Fibroblast of skin of left quadriceps (primary cell): ENCODE measurements at regions not wholly inside any gene's neighbourhood (a gene's known extent, or its start where the extent isn't known, plus 50 kb on each side); places are given as distances from the start of the nearest gene placed in this dataset.

Source experiments
- DNase-seq, 2 experiments: peaks; one replicate each; pipeline ENCODE4 v3.0.0-alpha.2; 2013; ENCODE audit warnings: low read depth in 2 of 2

GRCh38 chr4:24112466-24112865 lies 222.6 kb upstream of the PPARGC1A start:
- no peak for DNase-seq

- DNase-seq = no peak
Observed at GRCh38 chr4:24108567-24108966, 218.7 kb upstream of the PPARGC1A start.

GRCh38 chr4:24105327-24106038 lies 215.6 kb upstream of the PPARGC1A start:
- DNase-seq = peak; percentile 95 to 96

- DNase-seq = no peak
Observed at GRCh38 chr4:24104158-24104565, 214.3 kb upstream of the PPARGC1A start.

- DNase-seq = no peak
Observed at GRCh38 chr4:24103434-24104157, 213.7 kb upstream of the PPARGC1A start.

DNA sequence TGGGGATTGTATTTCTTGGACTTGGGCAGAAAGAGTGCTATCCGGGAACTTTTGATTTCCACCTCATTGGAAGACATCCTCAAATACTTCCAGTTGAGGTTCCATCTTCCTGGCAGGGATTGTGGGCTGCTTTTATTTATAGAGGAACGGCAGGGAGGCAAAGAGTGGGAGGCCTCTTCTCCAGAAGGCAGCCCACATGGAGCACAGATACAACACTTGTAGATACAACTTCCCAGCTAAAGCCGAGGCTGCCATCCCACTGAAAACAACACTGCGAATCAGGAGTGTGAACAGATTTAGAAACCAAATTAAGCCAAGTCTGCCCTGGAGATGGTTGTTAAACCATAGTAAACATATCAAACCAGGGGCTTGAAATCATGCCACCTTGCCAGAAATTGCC lies 212.8 kb upstream of the PPARGC1A start:
- DNase-seq = no peak

DNA sequence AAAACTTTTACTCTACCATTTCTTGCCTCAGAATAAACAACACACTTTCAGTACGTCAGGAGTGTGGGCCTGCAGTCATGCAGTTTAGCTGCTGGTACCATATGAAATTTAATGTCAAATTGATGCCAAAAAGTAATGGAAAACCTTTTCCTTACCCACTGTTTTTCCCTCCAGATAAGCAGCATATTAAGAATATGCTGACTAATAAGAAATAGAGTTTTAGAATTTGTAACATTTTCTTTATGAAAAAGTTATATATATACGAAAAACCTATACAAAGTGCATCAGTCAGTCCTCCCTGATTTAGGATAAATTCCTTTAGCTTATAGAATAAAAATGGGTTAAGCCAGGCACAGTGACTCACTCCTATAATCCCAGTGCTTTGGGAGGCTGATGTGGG lies 206.8 kb upstream of the PPARGC1A start:
- DNase-seq = no peak

GRCh38 chr4:24094726-24095125 lies 204.9 kb upstream of the PPARGC1A start:
- DNase-seq = no peak

DNA sequence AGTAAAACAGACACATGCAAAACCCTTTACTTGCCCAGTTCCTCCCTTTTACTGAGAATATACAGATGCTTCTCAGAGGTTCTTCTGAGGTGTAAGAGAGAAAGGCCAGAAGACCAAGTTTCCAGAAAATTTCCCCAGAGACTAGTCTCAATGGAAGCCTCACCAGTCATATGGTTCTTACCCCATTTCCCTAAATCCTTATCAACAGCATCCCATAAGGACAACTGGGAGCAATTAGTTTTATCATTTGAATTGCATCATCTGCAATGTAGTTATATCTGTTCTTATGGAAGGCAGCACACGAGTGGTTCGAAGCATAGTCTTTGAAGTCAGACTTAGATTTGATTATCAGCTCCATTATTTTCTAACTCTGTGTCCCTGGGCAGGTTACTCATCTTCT lies 203.6 kb upstream of the PPARGC1A start:
- no peak for DNase-seq

- peak in 1 of 2 experiments; percentile 47 for DNase-seq
Observed at GRCh38 chr4:24091639-24092233, 201.9 kb upstream of the PPARGC1A start.

DNA sequence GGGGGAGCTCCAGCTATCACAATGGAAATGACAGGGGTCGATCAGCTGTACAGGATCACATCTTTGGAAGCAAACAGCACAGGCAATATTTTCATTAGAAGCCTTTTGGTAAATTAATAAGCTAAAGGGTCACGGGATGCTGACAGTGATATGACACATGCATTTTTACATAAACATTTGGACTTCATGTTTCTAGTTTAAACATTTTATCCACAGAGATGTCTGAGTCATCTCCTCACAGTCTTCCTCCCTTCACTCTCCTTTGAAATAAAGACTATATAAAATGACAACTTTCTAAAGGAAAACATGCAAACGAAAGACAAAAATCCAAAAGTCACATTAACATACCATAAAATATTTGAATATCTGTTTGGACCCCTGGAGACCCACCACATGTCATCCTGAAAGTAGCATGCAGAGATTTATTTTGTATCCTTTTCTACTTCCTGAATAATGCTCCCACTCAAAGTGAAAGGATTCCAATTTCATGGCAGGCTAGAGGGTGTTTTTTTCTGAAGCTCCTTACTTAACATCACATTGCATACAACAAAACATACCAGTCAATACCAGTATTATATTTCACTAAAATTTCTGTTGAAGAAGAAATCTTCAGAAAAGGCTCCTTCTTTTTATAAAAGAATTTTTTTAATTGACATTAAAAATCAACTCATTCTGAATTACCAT lies 200.1 kb upstream of the PPARGC1A start:
- peak; percentile 66 to 70 for DNase-seq

GRCh38 chr4:24080871-24081270 lies 191.0 kb upstream of the PPARGC1A start:
- no peak for DNase-seq

GRCh38 chr4:24078347-24078962 lies 188.6 kb upstream of the PPARGC1A start:
- no peak for DNase-seq

DNA sequence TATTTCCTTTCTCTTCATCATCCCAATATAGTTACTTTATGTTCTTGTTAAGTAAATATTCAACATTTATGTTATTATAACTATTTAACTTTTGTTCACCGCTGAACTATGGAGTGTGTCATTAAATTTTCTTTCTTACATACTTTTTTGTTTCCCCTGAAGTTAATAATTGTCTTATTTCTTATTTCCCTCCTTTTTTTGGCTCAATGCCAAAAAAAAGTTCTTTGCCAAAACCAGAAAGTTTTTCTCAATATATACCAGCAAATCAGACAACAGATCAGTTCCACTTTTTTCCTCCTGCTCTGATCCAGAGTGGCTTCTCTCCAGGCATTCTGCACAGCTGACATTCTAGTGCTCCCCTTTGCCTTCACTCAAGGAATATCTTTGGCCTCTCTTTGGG lies 187.0 kb upstream of the PPARGC1A start:
- no peak for DNase-seq

- DNase-seq = no peak
Observed at GRCh38 chr4:24073948-24074347, 184.1 kb upstream of the PPARGC1A start.

GRCh38 chr4:24071612-24072372 lies 181.9 kb upstream of the PPARGC1A start:
- DNase-seq = no peak

GRCh38 chr4:24070117-24070516 lies 180.3 kb upstream of the PPARGC1A start:
- peak; percentile 56 to 58 for DNase-seq

DNA sequence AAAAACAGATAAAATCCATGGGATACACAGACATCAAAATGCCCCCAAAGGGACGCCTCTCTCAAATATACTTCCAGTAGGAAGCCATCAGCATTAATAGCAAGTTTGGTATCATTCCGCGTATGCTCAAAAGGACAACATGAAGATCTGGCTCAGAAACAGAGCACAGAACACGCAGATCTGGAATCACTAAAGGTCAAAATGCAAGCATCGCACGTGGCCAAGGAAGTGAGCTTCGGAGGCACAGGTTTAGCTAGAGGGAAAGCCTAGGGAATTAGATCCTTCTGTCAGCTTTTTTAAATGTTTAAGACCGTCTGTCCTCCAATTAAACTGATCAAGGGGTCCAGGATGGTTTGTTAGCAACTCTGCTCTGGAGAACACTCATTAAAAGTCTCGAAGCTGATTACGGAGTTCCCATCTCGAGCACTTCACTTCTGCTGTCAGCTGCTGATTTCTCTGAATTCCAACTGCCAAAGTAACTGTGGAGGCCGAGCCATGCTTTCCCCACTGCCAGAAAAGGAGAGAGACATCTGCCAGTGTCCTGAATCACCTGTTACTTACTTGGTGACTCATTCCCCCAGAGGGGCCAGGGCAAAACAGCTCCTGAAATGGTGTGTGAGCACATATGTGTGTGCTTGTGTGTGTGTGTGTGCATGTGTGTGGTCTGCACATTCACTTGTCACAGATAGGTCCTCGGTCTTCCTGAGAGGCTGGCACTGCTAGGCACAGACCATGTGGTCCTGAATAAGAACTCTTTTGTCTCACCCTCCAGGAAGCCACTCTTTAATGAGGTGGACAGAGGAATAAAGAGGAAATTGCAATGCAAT lies 177.7 kb upstream of the PPARGC1A start:
- DNase-seq = peak; percentile 23 to 25

DNA sequence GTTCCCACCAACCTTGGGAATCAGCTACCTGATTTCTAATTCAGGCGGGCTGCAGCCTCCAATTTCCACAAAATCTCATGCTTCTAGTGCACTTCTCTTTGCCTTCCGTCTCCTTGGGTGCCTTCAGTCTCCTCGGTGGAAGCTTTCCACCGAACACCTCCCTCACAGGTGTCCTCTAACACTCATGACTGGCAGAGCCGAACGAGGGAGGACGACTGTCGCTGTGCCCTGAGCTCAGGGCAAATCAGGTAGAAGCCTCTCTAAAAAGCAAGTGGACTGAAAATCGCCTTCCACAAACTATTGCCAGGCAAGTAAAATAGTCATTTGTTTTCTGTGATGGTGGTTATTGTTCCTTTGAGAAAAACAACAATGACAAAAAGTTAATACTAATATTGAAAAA lies 176.1 kb upstream of the PPARGC1A start:
- DNase-seq = no peak

DNA sequence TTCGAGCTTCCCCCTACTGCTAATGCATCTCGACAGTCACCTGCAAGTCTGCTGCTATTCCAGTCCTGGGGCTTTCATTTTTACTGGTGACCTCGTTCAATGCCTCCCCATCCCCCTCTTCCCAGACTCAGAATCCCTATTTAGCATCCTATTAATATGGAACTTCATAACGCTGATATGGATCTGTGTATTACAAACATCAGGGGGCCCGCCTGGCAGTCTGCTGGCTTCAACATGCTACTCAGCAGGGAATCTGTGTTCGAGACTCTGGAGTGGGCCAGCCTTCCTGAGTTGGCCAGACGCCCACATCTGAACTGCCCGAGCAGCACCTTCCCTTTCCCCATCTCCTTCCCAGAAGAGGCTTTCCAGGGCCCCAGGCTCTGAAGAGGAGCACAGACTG lies 173.9 kb upstream of the PPARGC1A start:
- DNase-seq = no peak
